ENCODE measurements at regions not wholly inside any gene's neighbourhood (a gene's known extent, or its start where the extent isn't known, plus 50 kb on each side); places are given as distances from the start of the nearest gene placed in this dataset.

- no peak for DNase-seq
- no peaks in the 10 kb centered on the region for H3K9me3 ChIP-seq (replicated peaks; ENCODE audit: insufficient read depth, low read length)
- H3K4me1 ChIP-seq (ENCODE audit: low read length), result no peaks in the 10 kb centered on the region
- H3K4me3 ChIP-seq (ENCODE audit: low read length), result no peak overlapping the region
- H3K27me3 ChIP-seq (replicated peaks; ENCODE audit: insufficient read depth, low read length), result no peaks in the 10 kb centered on the region
- no peaks in the 10 kb centered on the region for H3F3A ChIP-seq (ENCODE audit: insufficient read depth, low read length)
- no peaks in the 10 kb centered on the region for H3K79me2 ChIP-seq (ENCODE audit: low read length)
- no peak overlapping the region for H3K9ac ChIP-seq (ENCODE audit: low read length)
- no peak overlapping the region for H3K27ac ChIP-seq (ENCODE audit: low read length)
- H2AFZ ChIP-seq (ENCODE audit: low read length), result no peak overlapping the region
- no peak overlapping the region for H3K4me2 ChIP-seq (ENCODE audit: low read depth, low read length)
- TF ChIP-seq EZH2phosphoT487 (IDR thresholded peaks at IDR 0.05; ENCODE audit: low read length) (no peak), CTCF (IDR thresholded peaks at IDR 0.05; ENCODE audit: low read length) (no peak), EZH2 (optimal IDR thresholded peaks at IDR 0.05; ENCODE audit: low read depth, low read length) (no peak)
- no peaks in the 10 kb centered on the region for H3K36me3 ChIP-seq (replicated peaks; ENCODE audit: insufficient read depth, low read length)
- H3K9me2 ChIP-seq (replicated peaks; ENCODE audit: insufficient read depth, low read length), result no peaks in the 10 kb centered on the region
- H4K20me1 ChIP-seq (ENCODE audit: insufficient read depth, low read length), result no peaks in the 10 kb centered on the region
Measured at GRCh38 chr6:91181416-91181815, 594.5 kb upstream of the MAP3K7 start.

DNA sequence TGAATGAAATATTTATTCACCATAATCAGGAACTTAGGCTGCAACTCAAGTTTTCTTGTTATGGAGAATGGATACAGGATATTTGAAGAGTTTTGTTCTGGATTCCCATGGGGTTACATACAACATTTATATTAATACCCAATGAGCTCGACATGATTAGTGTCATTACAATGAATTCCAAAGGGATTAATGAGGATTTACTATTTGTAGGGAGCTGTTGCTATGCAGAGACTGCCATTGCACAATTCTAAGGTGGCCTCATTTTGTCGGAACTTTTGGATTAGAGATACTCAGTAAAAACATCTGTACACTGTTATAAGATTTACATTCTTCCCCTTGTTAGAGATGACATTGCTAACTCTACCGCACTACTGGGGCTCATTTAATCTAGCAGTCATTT is 586.8 kb upstream of the MAP3K7 start:
- no peaks in the 10 kb centered on the region for H3K27me3 ChIP-seq (replicated peaks; ENCODE audit: insufficient read depth, low read length)
- no peak for TF ChIP-seq EZH2 (optimal IDR thresholded peaks at IDR 0.05; ENCODE audit: low read depth, low read length)
- no peak for TF ChIP-seq EZH2phosphoT487 (IDR thresholded peaks at IDR 0.05; ENCODE audit: low read length)
- no peak for TF ChIP-seq CTCF (IDR thresholded peaks at IDR 0.05; ENCODE audit: low read length)
- H3K4me3 ChIP-seq (ENCODE audit: low read length), result no peak overlapping the region

DNA sequence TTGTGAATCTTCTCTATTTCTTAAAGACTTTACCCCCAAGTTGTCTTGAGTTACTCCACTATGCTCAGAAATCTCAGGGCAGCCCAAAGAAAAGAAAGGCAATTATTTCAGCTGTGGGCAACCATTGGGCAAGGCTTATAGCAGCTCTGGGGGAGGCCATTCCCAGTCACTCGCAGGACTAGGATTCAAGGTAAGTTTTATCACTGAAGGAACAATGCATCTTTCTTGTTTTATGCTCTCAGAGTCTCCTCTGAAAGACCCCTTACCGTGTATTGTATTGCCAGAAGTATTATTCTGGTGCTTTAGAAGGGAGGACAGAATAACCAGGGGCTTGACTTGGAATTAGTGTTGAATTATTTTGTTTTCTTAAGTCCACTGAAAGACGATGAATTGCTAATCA is 586.3 kb upstream of the MAP3K7 start:
- no peak for TF ChIP-seq EZH2 (optimal IDR thresholded peaks at IDR 0.05; ENCODE audit: low read depth, low read length)
- no peak for TF ChIP-seq EZH2phosphoT487 (IDR thresholded peaks at IDR 0.05; ENCODE audit: low read length)
- no peak for TF ChIP-seq CTCF (IDR thresholded peaks at IDR 0.05; ENCODE audit: low read length)
- Histone ChIP-seq H3K9me3 (replicated peaks; ENCODE audit: insufficient read depth, low read length) (no peaks in the 10 kb centered on the region), H2AFZ (ENCODE audit: low read length) (no peak overlapping the region), H3K27me3 (replicated peaks; ENCODE audit: insufficient read depth, low read length) (no peaks in the 10 kb centered on the region), H4K20me1 (ENCODE audit: insufficient read depth, low read length) (no peaks in the 10 kb centered on the region), H3K4me2 (ENCODE audit: low read depth, low read length) (no peak overlapping the region), H3K4me3 (ENCODE audit: low read length) (no peak overlapping the region), H3K36me3 (replicated peaks; ENCODE audit: insufficient read depth, low read length) (no peaks in the 10 kb centered on the region), H3K79me2 (ENCODE audit: low read length) (no peaks in the 10 kb centered on the region), H3K9ac (ENCODE audit: low read length) (no peak overlapping the region), H3K27ac (ENCODE audit: low read length) (no peak overlapping the region), H3F3A (ENCODE audit: insufficient read depth, low read length) (no peaks in the 10 kb centered on the region), H3K4me1 (ENCODE audit: low read length) (no peaks in the 10 kb centered on the region), H3K9me2 (replicated peaks; ENCODE audit: insufficient read depth, low read length) (no peaks in the 10 kb centered on the region)
- no peak for DNase-seq

More for the DNA sequence above, 586.8 kb upstream of the MAP3K7 start:
- H3K27ac ChIP-seq (ENCODE audit: low read length), result no peak overlapping the region
- H4K20me1 ChIP-seq (ENCODE audit: insufficient read depth, low read length), result no peaks in the 10 kb centered on the region
- no peaks in the 10 kb centered on the region for H3K79me2 ChIP-seq (ENCODE audit: low read length)
- no peak overlapping the region for H3K9ac ChIP-seq (ENCODE audit: low read length)
- no peaks in the 10 kb centered on the region for H3K9me2 ChIP-seq (replicated peaks; ENCODE audit: insufficient read depth, low read length)
- no peak overlapping the region for H2AFZ ChIP-seq (ENCODE audit: low read length)
- no peaks in the 10 kb centered on the region for H3F3A ChIP-seq (ENCODE audit: insufficient read depth, low read length)
- no peaks in the 10 kb centered on the region for H3K4me1 ChIP-seq (ENCODE audit: low read length)
- DNase-seq, result no peak
- no peaks in the 10 kb centered on the region for H3K36me3 ChIP-seq (replicated peaks; ENCODE audit: insufficient read depth, low read length)
- H3K9me3 ChIP-seq (replicated peaks; ENCODE audit: insufficient read depth, low read length), result no peaks in the 10 kb centered on the region
- H3K4me2 ChIP-seq (ENCODE audit: low read depth, low read length), result no peak overlapping the region

Measured in MM.1S (cell line).